ENCODE measurements at regions not wholly inside any gene's neighbourhood (a gene's known extent, or its start where the extent isn't known, plus 50 kb on each side); places are given as distances from the start of the nearest gene placed in this dataset.

- intact Hi-C loops (cut with DNase I) = no loop called here
- peak; percentile 44 for ATAC-seq
- no peak for DNase-seq (ENCODE audit: missing footprints)
Observed at GRCh38 chr17:13372432-13372831, 229.3 kb downstream of the HS3ST3A1 start.

- DNase-seq (ENCODE audit: missing footprints) = no peak
- intact Hi-C loops (cut with DNase I) = no loop called here
- ATAC-seq = no peak
Observed at GRCh38 chr17:13367154-13367553, 234.6 kb downstream of the HS3ST3A1 start.

- DNase-seq (ENCODE audit: missing footprints) (no peak), ATAC-seq (no peak)
Observed at GRCh38 chr17:13365331-13365730, 236.4 kb downstream of the HS3ST3A1 start.

GRCh38 chr17:13363771-13364170, 238.0 kb downstream of the HS3ST3A1 start:
- intact Hi-C loops (cut with DNase I) = no loop called here
- no peak for ATAC-seq
- DNase-seq (ENCODE audit: missing footprints) = no peak

More at GRCh38 chr17:13365331-13365730, 236.4 kb downstream of the HS3ST3A1 start:
- intact Hi-C loops (cut with DNase I) = no loop called here

- ATAC-seq (no peak), DNase-seq (ENCODE audit: missing footprints) (no peak)
- intact Hi-C loops (cut with DNase I) = no loop called here
Observed at GRCh38 chr17:13362341-13363122, 239.2 kb downstream of the HS3ST3A1 start.

- DNase-seq (ENCODE audit: missing footprints) (no peak), ATAC-seq (no peak)
- intact Hi-C loops (cut with DNase I) = no loop called here
Observed at GRCh38 chr17:13359774-13360173, 242.0 kb downstream of the HS3ST3A1 start.

- peak; percentile 42 for ATAC-seq
- no peak for DNase-seq (ENCODE audit: missing footprints)
- intact Hi-C loops (cut with DNase I) = no loop called here
Observed at GRCh38 chr17:13355054-13355453, 246.7 kb downstream of the HS3ST3A1 start.

GRCh38 chr17:13353590-13353989, 248.1 kb downstream of the HS3ST3A1 start:
- intact Hi-C loops (cut with DNase I) = loop anchor here (5.0 kb wide), 1 partner anchor 54 kb away; no protein-coding TSS in a partner anchor
- ATAC-seq = peak; percentile 86
- no peak for DNase-seq (ENCODE audit: missing footprints)

- intact Hi-C loops (cut with DNase I) = loop anchor here (5.0 kb wide), 1 partner anchor 54 kb away; no protein-coding TSS in a partner anchor
- DNase-seq (ENCODE audit: missing footprints) = no peak
- peak; percentile 15 for ATAC-seq
Observed at GRCh38 chr17:13352747-13353415, 248.8 kb downstream of the HS3ST3A1 start.

- DNase-seq (ENCODE audit: missing footprints) = no peak
- ATAC-seq = no peak
- intact Hi-C loops (cut with DNase I) = loop anchor here (5.0 kb wide), 1 partner anchor 56 kb away; no protein-coding TSS in a partner anchor
Observed at GRCh38 chr17:13351046-13351445, 250.7 kb downstream of the HS3ST3A1 start.

- intact Hi-C loops (cut with DNase I) = loop anchor here (5.0 kb wide), 1 partner anchor 57 kb away; no protein-coding TSS in a partner anchor
- ATAC-seq = no peak
- DNase-seq (ENCODE audit: missing footprints) = no peak
Observed at GRCh38 chr17:13350466-13350865, 251.3 kb downstream of the HS3ST3A1 start.

GRCh38 chr17:13346996-13347762, 254.6 kb downstream of the HS3ST3A1 start:
- DNase-seq (ENCODE audit: missing footprints) (no peak), ATAC-seq (no peak)
- intact Hi-C loops (cut with DNase I) = no loop called here

GRCh38 chr17:13346592-13346991, 255.1 kb downstream of the HS3ST3A1 start:
- no peak for DNase-seq (ENCODE audit: missing footprints)
- no peak for ATAC-seq
- intact Hi-C loops (cut with DNase I) = no loop called here

- DNase-seq (ENCODE audit: missing footprints) (no peak), ATAC-seq (no peak)
- intact Hi-C loops (cut with DNase I) = no loop called here
Observed at GRCh38 chr17:13346081-13346533, 255.6 kb downstream of the HS3ST3A1 start.

- DNase-seq (ENCODE audit: missing footprints) = no peak
- ATAC-seq = no peak
- intact Hi-C loops (cut with DNase I) = loop anchor here (5.0 kb wide), 2 partner anchors 259 to 1589 kb away; no protein-coding TSS in a partner anchor
Observed at GRCh38 chr17:13338421-13338820, 263.3 kb downstream of the HS3ST3A1 start.

- intact Hi-C loops (cut with DNase I) = loop anchor here (5.0 kb wide), 2 partner anchors 259 to 1589 kb away; no protein-coding TSS in a partner anchor
- no peak for ATAC-seq
Observed at GRCh38 chr17:13337864-13338371, 263.8 kb downstream of the HS3ST3A1 start.

GRCh38 chr17:13337151-13337550, 264.6 kb downstream of the HS3ST3A1 start:
- DNase-seq (ENCODE audit: missing footprints) (no peak), ATAC-seq (no peak)
- intact Hi-C loops (cut with DNase I) = loop anchor here (5.0 kb wide), 2 partner anchors 260 to 1590 kb away; no protein-coding TSS in a partner anchor

More at GRCh38 chr17:13337864-13338371, 263.8 kb downstream of the HS3ST3A1 start:
- DNase-seq (ENCODE audit: missing footprints) = no peak

GRCh38 chr17:13334374-13334773, 267.4 kb downstream of the HS3ST3A1 start:
- ATAC-seq (no peak), DNase-seq (ENCODE audit: missing footprints) (no peak)
- intact Hi-C loops (cut with DNase I) = no loop called here

- intact Hi-C loops (cut with DNase I) = no loop called here
- DNase-seq (ENCODE audit: missing footprints) = no peak
- no peak for ATAC-seq
Observed at GRCh38 chr17:13333661-13334060, 268.1 kb downstream of the HS3ST3A1 start.
